DND-41 (cell line): ENCODE measurements at regions not wholly inside any gene's neighbourhood (a gene's known extent, or its start where the extent isn't known, plus 50 kb on each side); places are given as distances from the start of the nearest gene placed in this dataset.

Source experiments
- CTCF ChIP-seq: IDR thresholded peaks from 2 replicates; pipeline ENCODE4 v1.5.1; 2012; ENCODE audit warnings: borderline replicate concordance, low read length, moderate library complexity, mild to moderate bottlenecking; ENCODE audit not compliant: poor library complexity, severe bottlenecking; ENCODE audit errors: extremely low read depth
- EZH2 ChIP-seq: IDR thresholded peaks from 3 replicates; pipeline ENCODE4 v1.6.1; 2012; ENCODE audit warnings: borderline replicate concordance, low read depth, mild to moderate bottlenecking, moderate library complexity, low read length, inconsistent platforms; ENCODE audit not compliant: severe bottlenecking

DNA sequence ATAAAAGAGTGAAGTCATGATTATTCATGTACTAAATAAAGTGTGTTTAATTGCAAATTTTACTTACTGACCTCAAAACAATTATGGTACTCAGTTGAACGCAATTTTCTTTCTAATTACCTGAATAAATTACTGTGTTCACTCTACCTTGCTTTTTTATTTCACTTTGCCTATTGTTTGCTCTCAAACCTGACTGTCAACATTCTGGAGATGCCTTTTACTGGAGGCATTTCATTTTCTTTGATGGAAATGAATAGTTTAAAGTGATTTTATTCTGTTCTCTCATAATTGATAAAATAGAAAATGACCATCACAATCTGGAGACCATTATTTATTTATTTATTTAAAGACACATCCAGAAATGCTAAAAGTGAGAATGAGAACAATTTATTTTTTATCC is 811.5 kb upstream of the ATXN8OS start:
- TF ChIP-seq CTCF (no peak), EZH2 (no peak)
